ENCODE measurements at regions not wholly inside any gene's neighbourhood (a gene's known extent, or its start where the extent isn't known, plus 50 kb on each side); places are given as distances from the start of the nearest gene placed in this dataset.
"Not testable (repeated sequence)": the region's sequence is repeated elsewhere in the genome, so short reads cannot be mapped to it uniquely, and the experiment has no call there.

DNA sequence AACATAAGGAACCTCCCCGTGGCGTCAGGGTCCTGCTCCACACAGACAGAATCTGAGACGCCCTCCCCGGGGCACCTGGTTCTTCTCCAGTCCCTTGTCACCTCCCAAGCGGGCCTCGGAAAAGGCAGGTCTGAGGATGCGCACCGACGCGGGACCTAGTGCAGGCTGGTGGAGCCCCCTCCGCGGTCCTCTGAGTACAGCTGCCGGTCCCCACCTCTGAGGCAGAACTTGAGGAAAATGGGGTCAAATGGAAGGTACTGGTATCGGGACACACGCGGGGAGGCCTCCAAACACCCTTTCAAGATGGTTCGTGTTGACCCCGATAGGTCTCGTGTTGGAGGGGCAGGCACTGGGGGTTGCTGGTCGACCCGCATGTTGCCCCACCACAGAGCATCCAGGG, 1725.3 kb downstream of the SPATA31A7 start:
- TF ChIP-seq NRF1 (IDR thresholded peaks at IDR 0.05; ENCODE audit: low read depth, low read length); EP300 (IDR thresholded peaks at IDR 0.05; ENCODE audit: borderline replicate concordance in 1 of 2, low read depth in 1 of 2, low read length in 1 of 2); RAD21 (IDR thresholded peaks at IDR 0.05; ENCODE audit: low read length); NFIC (IDR thresholded peaks at IDR 0.05; ENCODE audit: borderline replicate concordance); YY1 (IDR thresholded peaks at IDR 0.05; ENCODE audit: low read depth); POLR2AphosphoS5 (IDR thresholded peaks at IDR 0.05; ENCODE audit: low read depth, low read length); TCF12 (IDR thresholded peaks at IDR 0.05); MXI1 (IDR thresholded peaks at IDR 0.05; ENCODE audit: low read depth, low read length); GATA2 (CRISPR knock-in tag; IDR thresholded peaks at IDR 0.05); ELF1 (IDR thresholded peaks at IDR 0.05); JUND (IDR thresholded peaks at IDR 0.05): not testable (repeated sequence)
- TF ChIP-seq, protein P1, sequence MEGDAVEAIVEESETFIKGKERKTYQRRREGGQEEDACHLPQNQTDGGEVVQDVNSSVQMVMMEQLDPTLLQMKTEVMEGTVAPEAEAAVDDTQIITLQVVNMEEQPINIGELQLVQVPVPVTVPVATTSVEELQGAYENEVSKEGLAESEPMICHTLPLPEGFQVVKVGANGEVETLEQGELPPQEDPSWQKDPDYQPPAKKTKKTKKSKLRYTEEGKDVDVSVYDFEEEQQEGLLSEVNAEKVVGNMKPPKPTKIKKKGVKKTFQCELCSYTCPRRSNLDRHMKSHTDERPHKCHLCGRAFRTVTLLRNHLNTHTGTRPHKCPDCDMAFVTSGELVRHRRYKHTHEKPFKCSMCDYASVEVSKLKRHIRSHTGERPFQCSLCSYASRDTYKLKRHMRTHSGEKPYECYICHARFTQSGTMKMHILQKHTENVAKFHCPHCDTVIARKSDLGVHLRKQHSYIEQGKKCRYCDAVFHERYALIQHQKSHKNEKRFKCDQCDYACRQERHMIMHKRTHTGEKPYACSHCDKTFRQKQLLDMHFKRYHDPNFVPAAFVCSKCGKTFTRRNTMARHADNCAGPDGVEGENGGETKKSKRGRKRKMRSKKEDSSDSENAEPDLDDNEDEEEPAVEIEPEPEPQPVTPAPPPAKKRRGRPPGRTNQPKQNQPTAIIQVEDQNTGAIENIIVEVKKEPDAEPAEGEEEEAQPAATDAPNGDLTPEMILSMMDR (IDR thresholded peaks at IDR 0.05): not testable (repeated sequence)
- TF ChIP-seq, protein P2, sequence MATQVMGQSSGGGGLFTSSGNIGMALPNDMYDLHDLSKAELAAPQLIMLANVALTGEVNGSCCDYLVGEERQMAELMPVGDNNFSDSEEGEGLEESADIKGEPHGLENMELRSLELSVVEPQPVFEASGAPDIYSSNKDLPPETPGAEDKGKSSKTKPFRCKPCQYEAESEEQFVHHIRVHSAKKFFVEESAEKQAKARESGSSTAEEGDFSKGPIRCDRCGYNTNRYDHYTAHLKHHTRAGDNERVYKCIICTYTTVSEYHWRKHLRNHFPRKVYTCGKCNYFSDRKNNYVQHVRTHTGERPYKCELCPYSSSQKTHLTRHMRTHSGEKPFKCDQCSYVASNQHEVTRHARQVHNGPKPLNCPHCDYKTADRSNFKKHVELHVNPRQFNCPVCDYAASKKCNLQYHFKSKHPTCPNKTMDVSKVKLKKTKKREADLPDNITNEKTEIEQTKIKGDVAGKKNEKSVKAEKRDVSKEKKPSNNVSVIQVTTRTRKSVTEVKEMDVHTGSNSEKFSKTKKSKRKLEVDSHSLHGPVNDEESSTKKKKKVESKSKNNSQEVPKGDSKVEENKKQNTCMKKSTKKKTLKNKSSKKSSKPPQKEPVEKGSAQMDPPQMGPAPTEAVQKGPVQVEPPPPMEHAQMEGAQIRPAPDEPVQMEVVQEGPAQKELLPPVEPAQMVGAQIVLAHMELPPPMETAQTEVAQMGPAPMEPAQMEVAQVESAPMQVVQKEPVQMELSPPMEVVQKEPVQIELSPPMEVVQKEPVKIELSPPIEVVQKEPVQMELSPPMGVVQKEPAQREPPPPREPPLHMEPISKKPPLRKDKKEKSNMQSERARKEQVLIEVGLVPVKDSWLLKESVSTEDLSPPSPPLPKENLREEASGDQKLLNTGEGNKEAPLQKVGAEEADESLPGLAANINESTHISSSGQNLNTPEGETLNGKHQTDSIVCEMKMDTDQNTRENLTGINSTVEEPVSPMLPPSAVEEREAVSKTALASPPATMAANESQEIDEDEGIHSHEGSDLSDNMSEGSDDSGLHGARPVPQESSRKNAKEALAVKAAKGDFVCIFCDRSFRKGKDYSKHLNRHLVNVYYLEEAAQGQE (IDR thresholded peaks at IDR 0.05; ENCODE audit: low read depth, low read length): not testable (repeated sequence)
- TF ChIP-seq, protein P3, sequence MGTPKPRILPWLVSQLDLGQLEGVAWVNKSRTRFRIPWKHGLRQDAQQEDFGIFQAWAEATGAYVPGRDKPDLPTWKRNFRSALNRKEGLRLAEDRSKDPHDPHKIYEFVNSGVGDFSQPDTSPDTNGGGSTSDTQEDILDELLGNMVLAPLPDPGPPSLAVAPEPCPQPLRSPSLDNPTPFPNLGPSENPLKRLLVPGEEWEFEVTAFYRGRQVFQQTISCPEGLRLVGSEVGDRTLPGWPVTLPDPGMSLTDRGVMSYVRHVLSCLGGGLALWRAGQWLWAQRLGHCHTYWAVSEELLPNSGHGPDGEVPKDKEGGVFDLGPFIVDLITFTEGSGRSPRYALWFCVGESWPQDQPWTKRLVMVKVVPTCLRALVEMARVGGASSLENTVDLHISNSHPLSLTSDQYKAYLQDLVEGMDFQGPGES (IDR thresholded peaks at IDR 0.05; ENCODE audit: low read depth, low read length): not testable (repeated sequence)
